Rectal smooth muscle tissue (tissue), 1 donor: ENCODE measurements at regions not wholly inside any gene's neighbourhood (a gene's known extent, or its start where the extent isn't known, plus 50 kb on each side); places are given as distances from the start of the nearest gene placed in this dataset.

Source experiments
- H3K27ac ChIP-seq: one replicate; pipeline ENCODE4 v1.7.0; 2013; ENCODE audit warnings: low read depth, low read length, inconsistent platforms
- H3K27me3 ChIP-seq: one replicate; pipeline ENCODE4 v1.7.0; 2013; ENCODE audit warnings: low read length; ENCODE audit not compliant: control insufficient read depth, insufficient read depth
- H3K36me3 ChIP-seq: one replicate; pipeline ENCODE4 v1.7.0; 2013; ENCODE audit warnings: low read length; ENCODE audit not compliant: control insufficient read depth, insufficient read depth
- H3K4me1 ChIP-seq: one replicate; pipeline ENCODE4 v1.7.0; 2013; ENCODE audit warnings: low read length; ENCODE audit not compliant: control insufficient read depth, insufficient read depth
- H3K4me3 ChIP-seq: one replicate; pipeline ENCODE4 v1.7.0; 2013; ENCODE audit warnings: low read length
- H3K9ac ChIP-seq: one replicate; pipeline ENCODE4 v1.7.0; 2013; ENCODE audit warnings: low read length

- Histone ChIP-seq H3K4me1 (no peaks in the 10 kb centered on the region), H3K4me3 (no peak overlapping the region), H3K36me3 (no peaks in the 10 kb centered on the region), H3K27me3 (no peaks in the 10 kb centered on the region), H3K27ac (no peak overlapping the region), H3K9ac (no peak overlapping the region)
Measured at GRCh38 chr7:11221984-11222383, 248.3 kb downstream of the PHF14 start.

DNA sequence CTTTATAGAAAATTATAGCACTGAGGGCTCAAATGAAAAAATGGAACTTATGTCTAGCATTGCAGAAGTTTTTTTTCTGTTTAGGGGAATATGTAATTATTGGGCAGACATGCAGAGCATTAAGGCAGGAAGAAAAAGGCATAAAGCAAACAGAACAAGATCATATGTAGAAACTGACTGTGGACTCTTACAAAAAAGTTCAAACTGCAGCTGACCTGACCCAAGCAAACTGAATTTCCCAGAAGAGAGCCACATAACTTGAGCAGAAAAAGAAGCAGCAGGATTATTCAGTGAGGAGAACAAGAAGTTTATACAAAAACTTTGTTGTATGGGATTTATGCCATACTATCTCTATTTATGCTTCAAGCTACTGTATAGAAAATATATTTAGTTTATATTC, 250.9 kb downstream of the PHF14 start:
- H3K36me3 ChIP-seq = no peaks in the 10 kb centered on the region
- H3K9ac ChIP-seq = no peak overlapping the region
- no peak overlapping the region for H3K27ac ChIP-seq
- no peak overlapping the region for H3K4me3 ChIP-seq
- no peaks in the 10 kb centered on the region for H3K27me3 ChIP-seq
- H3K4me1 ChIP-seq = no peaks in the 10 kb centered on the region

GRCh38 chr7:11228515-11228914, 254.8 kb downstream of the PHF14 start:
- no peak overlapping the region for H3K9ac ChIP-seq
- H3K4me3 ChIP-seq = no peak overlapping the region
- no peaks in the 10 kb centered on the region for H3K27me3 ChIP-seq
- H3K4me1 ChIP-seq = no peaks in the 10 kb centered on the region
- no peaks in the 10 kb centered on the region for H3K36me3 ChIP-seq
- H3K27ac ChIP-seq = no peak overlapping the region

- H3K27me3 ChIP-seq = no peaks in the 10 kb centered on the region
- H3K4me3 ChIP-seq = no peak overlapping the region
- no peak overlapping the region for H3K9ac ChIP-seq
- H3K4me1 ChIP-seq = no peaks in the 10 kb centered on the region
- no peak overlapping the region for H3K27ac ChIP-seq
- no peaks in the 10 kb centered on the region for H3K36me3 ChIP-seq
Measured at GRCh38 chr7:11231190-11231589, 257.5 kb downstream of the PHF14 start.

GRCh38 chr7:11232462-11232861, 258.8 kb downstream of the PHF14 start:
- Histone ChIP-seq H3K36me3 (no peaks in the 10 kb centered on the region), H3K27ac (no peak overlapping the region), H3K27me3 (no peaks in the 10 kb centered on the region), H3K4me1 (no peaks in the 10 kb centered on the region), H3K9ac (no peak overlapping the region), H3K4me3 (no peak overlapping the region)

DNA sequence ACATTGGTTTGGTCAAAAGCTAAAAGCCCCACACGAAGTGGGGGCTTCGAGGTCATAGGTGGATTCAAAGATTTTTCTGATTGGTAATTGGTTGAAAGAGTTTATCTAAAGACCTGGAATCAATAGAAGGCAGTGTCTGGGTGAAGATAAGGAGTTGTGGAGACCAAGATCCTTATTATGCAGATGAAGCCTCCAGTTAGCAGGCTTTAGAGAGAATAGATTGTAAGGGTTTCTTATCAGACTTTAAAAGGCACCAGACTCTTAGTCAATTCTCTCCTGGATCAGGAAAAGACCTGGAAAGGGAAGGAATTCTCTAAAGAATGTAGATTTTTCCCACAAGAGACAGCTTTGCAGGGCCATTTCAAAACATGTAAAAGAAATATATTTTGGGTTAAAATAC, 260.2 kb downstream of the PHF14 start:
- Histone ChIP-seq H3K27me3 (no peaks in the 10 kb centered on the region), H3K36me3 (no peaks in the 10 kb centered on the region), H3K9ac (no peak overlapping the region), H3K4me1 (no peaks in the 10 kb centered on the region), H3K4me3 (no peak overlapping the region), H3K27ac (no peak overlapping the region)

DNA sequence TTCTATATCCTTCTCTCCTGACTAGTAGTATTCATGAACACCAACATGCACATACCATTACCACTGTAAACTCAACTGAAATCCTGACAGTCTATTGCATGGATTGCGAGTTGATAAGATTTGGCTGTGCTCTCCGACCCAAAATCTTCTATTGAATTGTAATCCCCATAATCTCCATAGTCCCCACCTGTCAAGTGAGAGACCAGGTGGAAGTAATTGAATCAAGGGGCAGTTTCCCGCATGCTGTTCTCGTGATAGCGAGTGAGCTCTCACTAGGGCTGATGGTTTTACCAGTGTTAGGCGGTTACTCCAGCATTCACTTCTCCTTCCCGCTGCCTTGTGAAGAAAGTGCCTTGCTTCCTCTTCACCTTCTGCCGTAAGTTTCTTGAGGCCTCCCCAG, 261.8 kb downstream of the PHF14 start:
- no peak overlapping the region for H3K9ac ChIP-seq
- H3K4me1 ChIP-seq = no peaks in the 10 kb centered on the region
- H3K27ac ChIP-seq = no peak overlapping the region
- no peak overlapping the region for H3K4me3 ChIP-seq
- H3K36me3 ChIP-seq = no peaks in the 10 kb centered on the region
- no peaks in the 10 kb centered on the region for H3K27me3 ChIP-seq

- Histone ChIP-seq H3K36me3 (no peaks in the 10 kb centered on the region), H3K4me3 (no peak overlapping the region), H3K27me3 (no peaks in the 10 kb centered on the region), H3K9ac (no peak overlapping the region), H3K27ac (no peak overlapping the region), H3K4me1 (no peaks in the 10 kb centered on the region)
Measured at GRCh38 chr7:11236680-11237079, 263.0 kb downstream of the PHF14 start.

DNA sequence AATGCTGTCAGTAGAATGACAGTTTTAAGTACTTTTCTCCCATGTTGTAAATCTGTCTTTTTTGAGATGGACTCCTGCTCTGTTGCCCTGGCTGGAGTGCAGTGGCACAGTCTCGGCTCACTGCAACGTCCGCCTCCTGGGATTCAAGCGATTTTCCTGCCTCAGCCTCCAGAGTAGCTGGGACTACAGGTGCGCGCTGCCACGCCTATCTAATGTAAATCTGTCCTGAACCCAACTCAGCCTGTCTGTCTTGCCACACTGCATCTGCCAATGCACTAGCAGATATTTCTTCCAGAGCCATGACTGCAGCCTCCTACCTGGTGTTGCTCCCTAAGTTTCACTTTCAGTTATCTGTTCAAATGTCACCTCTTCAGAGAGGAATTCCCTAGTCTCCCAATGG, 264.1 kb downstream of the PHF14 start:
- Histone ChIP-seq H3K27me3 (no peaks in the 10 kb centered on the region), H3K9ac (no peak overlapping the region), H3K36me3 (no peaks in the 10 kb centered on the region), H3K4me3 (peak overlapping the region; percentile 40), H3K27ac (no peak overlapping the region), H3K4me1 (no peaks in the 10 kb centered on the region)

DNA sequence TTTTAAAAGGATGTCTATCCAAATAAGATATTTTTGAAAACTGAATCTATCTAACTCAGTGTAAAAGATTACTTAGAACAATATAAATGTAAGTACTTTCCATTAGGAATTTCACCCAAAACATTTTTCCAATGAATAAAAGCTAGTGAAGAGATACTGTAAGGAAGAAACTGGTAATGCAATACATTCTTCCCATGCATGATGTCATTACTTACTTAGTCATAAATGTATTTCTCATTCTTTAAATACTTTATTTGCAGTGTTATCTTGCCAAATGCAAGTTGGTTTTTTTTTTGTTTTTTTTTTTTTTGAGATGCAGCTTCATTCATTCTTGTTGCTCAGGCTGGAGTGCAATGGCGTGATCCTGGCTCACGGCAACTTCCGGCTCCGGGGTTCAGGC, 265.6 kb downstream of the PHF14 start:
- H3K27ac ChIP-seq = no peak overlapping the region

DNA sequence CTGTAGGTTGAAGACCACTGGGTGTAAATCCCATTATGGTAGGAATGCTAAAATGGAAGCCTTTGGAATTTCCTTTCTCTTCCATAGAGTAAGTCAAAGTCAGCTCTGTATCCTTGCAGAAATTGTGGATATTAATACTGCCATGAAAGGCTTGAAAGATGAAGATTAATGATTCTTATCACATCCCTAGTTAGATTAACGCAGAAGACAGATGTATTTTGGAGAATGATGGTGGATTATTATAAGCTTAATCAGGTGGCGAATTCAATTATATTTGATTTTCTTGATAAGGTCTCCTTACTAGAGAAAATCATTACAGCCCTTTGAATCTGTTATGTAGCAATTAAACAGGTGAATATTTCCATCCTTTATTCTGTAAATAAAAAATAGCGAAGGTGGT, 270.1 kb downstream of the PHF14 start:
- Histone ChIP-seq H3K36me3 (no peaks in the 10 kb centered on the region), H3K4me3 (no peak overlapping the region), H3K9ac (no peak overlapping the region), H3K27ac (no peak overlapping the region), H3K4me1 (no peaks in the 10 kb centered on the region), H3K27me3 (no peaks in the 10 kb centered on the region)

More for the DNA sequence above, 265.6 kb downstream of the PHF14 start:
- Histone ChIP-seq H3K4me3 (no peak overlapping the region), H3K4me1 (no peaks in the 10 kb centered on the region), H3K36me3 (no peaks in the 10 kb centered on the region), H3K27me3 (no peaks in the 10 kb centered on the region), H3K9ac (no peak overlapping the region)

GRCh38 chr7:11244149-11244548, 270.5 kb downstream of the PHF14 start:
- Histone ChIP-seq H3K4me1 (no peaks in the 10 kb centered on the region), H3K27ac (no peak overlapping the region)

GRCh38 chr7:11247545-11247944, 273.9 kb downstream of the PHF14 start:
- no peaks in the 10 kb centered on the region for H3K27me3 ChIP-seq
- no peaks in the 10 kb centered on the region for H3K36me3 ChIP-seq
- H3K4me1 ChIP-seq = no peaks in the 10 kb centered on the region
- no peak overlapping the region for H3K9ac ChIP-seq
- H3K27ac ChIP-seq = no peak overlapping the region
- H3K4me3 ChIP-seq = no peak overlapping the region

More at GRCh38 chr7:11244149-11244548, 270.5 kb downstream of the PHF14 start:
- no peaks in the 10 kb centered on the region for H3K36me3 ChIP-seq
- no peak overlapping the region for H3K4me3 ChIP-seq
- no peaks in the 10 kb centered on the region for H3K27me3 ChIP-seq
- H3K9ac ChIP-seq = no peak overlapping the region
